NCI-H128 (cell line): ENCODE measurements at regions not wholly inside any gene's neighbourhood (a gene's known extent, or its start where the extent isn't known, plus 50 kb on each side); places are given as distances from the start of the nearest gene placed in this dataset.
"Not testable (repeated sequence)": the region's sequence is repeated elsewhere in the genome, so short reads cannot be mapped to it uniquely, and the experiment has no call there.

Source experiments
- DNase-seq: peaks from one replicate; lab custom pipeline; 2025; ENCODE audit not compliant: unreplicated experiment; lab: John Stamatoyannopoulos, UW

DNA sequence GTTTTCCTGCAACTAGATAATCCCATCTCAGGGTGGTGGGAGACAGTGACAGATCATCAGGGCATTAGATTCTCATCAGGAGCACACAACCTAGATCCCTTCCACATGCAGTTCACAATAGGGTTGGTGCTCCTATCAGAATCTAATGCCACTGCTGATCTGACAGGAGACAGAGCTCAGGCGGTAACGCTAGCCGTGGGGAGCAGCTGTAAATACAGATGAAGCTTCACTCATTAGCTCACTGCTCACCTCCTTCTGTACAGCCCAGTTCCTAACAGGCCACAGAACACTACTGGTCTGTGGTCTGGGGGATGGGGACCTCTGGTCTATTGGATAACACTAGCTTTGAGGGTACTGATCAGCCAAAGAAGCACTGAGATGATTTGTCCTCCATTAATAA, 66.6 kb upstream of the ZNF195 start:
- not testable (repeated sequence) for DNase-seq

DNA sequence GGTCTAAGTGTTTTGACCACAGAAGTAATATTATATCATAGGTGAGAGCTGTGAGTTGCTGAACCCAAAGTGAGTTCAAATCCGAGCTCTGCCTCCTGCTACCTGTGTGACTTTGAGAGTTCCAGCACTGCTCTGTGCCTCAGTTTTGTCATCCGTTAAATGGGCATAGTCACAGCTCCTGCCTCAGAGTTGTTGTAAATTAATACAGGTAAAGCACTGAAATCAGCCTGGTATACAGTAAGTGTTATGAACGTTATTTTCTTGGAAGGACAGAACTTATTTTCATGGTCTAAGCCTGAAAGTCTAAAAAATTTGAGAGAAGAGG, 65.4 kb upstream of the ZNF195 start:
- not testable (repeated sequence) for DNase-seq

DNA sequence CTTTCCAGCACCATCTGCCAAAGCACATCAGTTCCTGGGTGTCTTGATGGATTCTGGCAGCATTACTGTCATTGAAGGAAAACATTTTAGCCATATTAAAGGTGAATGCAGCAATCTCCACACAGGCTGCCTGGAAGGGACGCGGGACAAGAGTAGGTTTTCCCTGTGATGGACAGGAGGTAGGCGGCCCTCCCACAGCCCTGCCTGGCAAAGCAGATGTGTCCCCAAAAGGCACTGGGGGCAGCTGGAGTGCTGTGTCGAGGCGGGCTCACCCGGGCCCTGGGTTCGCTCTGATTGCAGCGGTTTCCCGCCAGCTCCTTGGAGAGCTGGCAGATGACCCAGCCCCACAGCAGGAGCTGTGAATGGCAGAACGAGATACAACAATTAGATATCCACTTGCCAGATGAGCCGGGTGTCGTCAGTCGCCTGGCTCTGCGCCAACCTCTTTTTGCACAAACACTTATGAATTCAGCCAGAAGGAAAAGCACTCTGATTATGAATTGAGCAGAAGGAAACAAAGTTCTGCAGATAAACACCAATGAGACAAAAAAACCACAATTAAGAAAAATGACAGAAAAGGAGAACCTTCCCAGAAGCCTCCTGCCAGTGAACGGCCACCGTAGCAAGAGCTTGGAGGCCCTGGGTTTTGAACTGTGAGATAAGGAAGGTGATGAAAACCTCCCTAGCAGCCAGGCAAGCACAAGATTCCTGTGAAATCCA, 64.9 kb upstream of the ZNF195 start:
- not testable (repeated sequence) for DNase-seq

DNA sequence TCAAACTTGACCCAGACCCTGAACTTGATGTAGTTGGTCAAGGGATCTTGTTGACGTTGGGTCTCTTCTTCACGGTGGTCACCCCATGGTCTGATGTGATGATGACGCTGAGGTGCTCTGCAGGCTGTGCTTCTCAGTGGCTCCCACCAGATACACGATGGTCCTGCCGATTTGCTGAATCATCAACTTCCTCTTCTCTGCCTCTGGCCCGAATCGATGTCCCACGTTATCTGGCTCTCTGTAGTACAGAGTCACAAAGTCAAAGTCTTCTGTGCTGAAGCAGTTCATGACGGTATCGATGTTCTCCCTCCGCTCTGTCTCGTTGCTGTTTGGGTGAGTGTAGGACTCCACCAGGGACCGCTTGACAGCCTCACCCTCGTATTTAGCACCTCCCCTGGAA, 58.5 kb upstream of the ZNF195 start:
- DNase-seq: not testable (repeated sequence)

GRCh38 chr11:3434976-3435375, 56.0 kb upstream of the ZNF195 start:
- DNase-seq: no peak

DNA sequence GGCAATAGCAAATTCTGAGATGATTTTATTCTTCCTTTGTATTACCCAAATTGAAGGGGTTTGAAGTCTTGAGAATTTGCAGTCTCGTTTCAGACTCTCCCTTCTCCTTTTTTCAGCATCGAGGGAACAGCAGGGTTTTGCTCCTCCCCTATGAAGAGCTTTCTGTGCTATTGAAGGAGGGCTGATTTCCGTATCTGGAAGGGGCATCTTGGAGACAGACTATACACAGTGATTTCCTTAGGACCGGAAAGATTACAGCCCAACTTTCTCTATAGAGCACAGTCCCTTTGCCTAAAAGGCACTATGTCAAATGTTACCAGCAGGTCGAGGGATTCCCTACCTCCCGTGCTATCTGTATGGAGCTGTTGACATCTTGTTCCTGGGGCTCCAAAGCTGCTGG, 50.2 kb upstream of the ZNF195 start:
- DNase-seq: not testable (repeated sequence)
